K562 (cell line): ENCODE measurements at regions not wholly inside any gene's neighbourhood (a gene's known extent, or its start where the extent isn't known, plus 50 kb on each side); places are given as distances from the start of the nearest gene placed in this dataset.

ENCODE experiments used
- ATAC-seq: fragments of 200-7000 bp; cut with Tn5 transposase; 3 replicates; pipeline ENCODE4 v1.9.1; 2020; ENCODE audit warnings: moderate library complexity
- BruUV-seq: library from RNA; stranded (reverse); fragments of 400-500 nt; replicated peaks from 2 replicates; lab custom pipeline; 2021; lab: Mats Ljungman, UMichigan
- CTCF ChIA-PET: fragments of 300-600 bp; formaldehyde crosslinking; extraction: SDS; loops from one replicate; lab custom pipeline; 2021; ENCODE audit warnings: low intra/inter-chr PET ratio; lab: Yijun Ruan, JAX
- POLR2A ChIA-PET: fragments of 300-600, 350-650 bp; sonication (Branson Sonifier 250); formaldehyde crosslinking; extraction: SDS; loops from one replicate; lab custom pipeline; 2021; ENCODE audit warnings: antibody characterized with exemption, inconsistent platforms; lab: Yijun Ruan, JAX
- DNase-seq, 4 experiments: peaks; one replicate each; pipeline versions ENCODE4 v3.0.0 to v3.0.0-alpha.2; 2011 to 2018; ENCODE audit warnings: low spot score in 3 of 4, mixed read lengths in 3 of 4; ENCODE audit errors: extremely low read depth in 1 of 4
- FAIRE-seq: peaks from 2 replicates; lab custom pipeline; 2011; peaks lifted over from hg19 to GRCh38; lab: Jason Lieb, UNC
- H2AFZ ChIP-seq: 2 replicates; pipeline ENCODE4 v1.6.0; 2011; ENCODE audit warnings: low read depth, low read length, control low read depth, inconsistent platforms
- H3K27ac ChIP-seq: fragments of 200-600 bp; 3 replicates; pipeline ENCODE4 v1.8.0; 2011; ENCODE audit warnings: low read depth, mild to moderate bottlenecking, control low read depth, inconsistent platforms, low read length, moderate library complexity, mixed read lengths; ENCODE audit errors: extremely low read depth
- H3K27me3 ChIP-seq, 2 experiments: fragments of 300-600 bp in 1 of 2; 2 replicates in 1 of 2; 3 replicates in 1 of 2; pipeline versions ENCODE4 v1.6.0 to v1.8.0; 2011; ENCODE audit warnings: inconsistent platforms in 2 of 2, low read length in 2 of 2, mild to moderate bottlenecking in 1 of 2, mixed read lengths in 1 of 2, moderate library complexity in 1 of 2; ENCODE audit not compliant: control insufficient read depth in 2 of 2, insufficient read depth in 2 of 2
- H3K36me3 ChIP-seq: fragments of 300-600 bp; 3 replicates; pipeline ENCODE4 v1.8.0; 2011; ENCODE audit warnings: mild to moderate bottlenecking, low read length, inconsistent platforms; ENCODE audit not compliant: control insufficient read depth, insufficient read depth
- H3K4me1 ChIP-seq, 2 experiments: fragments of 200-600 bp in 1 of 2; replicated peaks in 1 of 2; 2 replicates in 1 of 2; 3 replicates in 1 of 2; pipeline versions ENCODE4 v1.5.1 to v1.8.0; 2011; ENCODE audit warnings: inconsistent platforms in 2 of 2, low read length in 2 of 2, mild to moderate bottlenecking in 1 of 2, mixed read lengths in 1 of 2, moderate library complexity in 1 of 2; ENCODE audit not compliant: control insufficient read depth in 2 of 2, insufficient read depth in 2 of 2
- H3K4me2 ChIP-seq: 2 replicates; pipeline ENCODE4 v1.6.1; 2011; ENCODE audit warnings: low read length, control low read depth, inconsistent platforms, mixed read lengths; ENCODE audit not compliant: insufficient read depth
- H3K4me3 ChIP-seq: fragments of 200-600 bp; sonication (generic), shearing (Covaris generic); 2 replicates; pipeline ENCODE4 v1.5.1; 2016; ENCODE audit warnings: control low read depth, inconsistent platforms
- H3K79me2 ChIP-seq: fragments of 200-600 bp; 3 replicates; pipeline ENCODE4 v1.8.0; 2011; ENCODE audit warnings: low read length, inconsistent platforms; ENCODE audit not compliant: control insufficient read depth, insufficient read depth
- H3K9ac ChIP-seq, 2 experiments: 2 replicates each; pipeline versions ENCODE4 v1.6.0 to v1.6.1; 2011; ENCODE audit warnings: low read depth in 2 of 2, low read length in 2 of 2, control low read depth in 1 of 2, inconsistent platforms in 1 of 2, mild to moderate bottlenecking in 1 of 2, mixed read lengths in 1 of 2; ENCODE audit not compliant: insufficient read depth in 1 of 2
- H3K9me1 ChIP-seq: one replicate; pipeline ENCODE4 v1.6.0; 2011; ENCODE audit warnings: inconsistent platforms, mild to moderate bottlenecking, low read length, moderate library complexity; ENCODE audit not compliant: control insufficient read depth, insufficient read depth
- H3K9me3 ChIP-seq: replicated peaks from 2 replicates; pipeline ENCODE4 v1.5.1; 2011; ENCODE audit warnings: low read depth, low read length, inconsistent platforms; ENCODE audit not compliant: control insufficient read depth, insufficient read depth
- H4K20me1 ChIP-seq: replicated peaks from 2 replicates; pipeline ENCODE4 v1.6.1; 2011; ENCODE audit warnings: low read length, inconsistent platforms, mixed read lengths; ENCODE audit not compliant: control insufficient read depth, insufficient read depth
- E2F3 ChIP-seq: fragments of 250-450 bp; sonication (Bioruptor Pico); IDR thresholded peaks from 2 replicates; pipeline ENCODE4 v1.4.0; 2020; ENCODE audit warnings: mild to moderate bottlenecking
- ESRRA ChIP-seq: fragments of 450-650 bp; IDR thresholded peaks from 2 replicates; pipeline ENCODE4 v1.6.1; 2014; ENCODE audit warnings: low read depth, mild to moderate bottlenecking, moderate library complexity, borderline replicate concordance
- ETV1 ChIP-seq: fragments of 450-650 bp; conservative IDR thresholded peaks from 2 replicates; pipeline ENCODE4 v1.6.1; 2016; ENCODE audit warnings: missing genetic modification characterization, control low read depth, low read depth, missing compliant biosample characterization
- MLX ChIP-seq, 2 experiments: fragments of 450-650 bp in 1 of 2; sonication (generic) in 1 of 2; formaldehyde crosslinking; conservative IDR thresholded peaks; 2 replicates each; pipeline versions ENCODE4 v1.4.0 to v1.8.1; 2020 to 2022; ENCODE audit warnings: mild to moderate bottlenecking in 1 of 2, missing genetic modification reagents in 1 of 2
- POLR2H ChIP-seq: IDR thresholded peaks from 2 replicates; pipeline ENCODE4 v1.6.1; 2016; ENCODE audit warnings: missing genetic modification characterization, low read depth, mild to moderate bottlenecking, control low read depth, missing compliant biosample characterization, moderate library complexity
- WGBS: fragments of 100-300 bp; shearing (Covaris generic); methylation state at CpG from one replicate; pipeline ENCODE4 v1.1.6; 2016; ENCODE audit warnings: low coverage, mixed read lengths; ENCODE audit not compliant: insufficient coverage; ENCODE audit errors: missing lambda C conversion rate; 5-methylcytosine and 5-hydroxymethylcytosine counted together
- in situ Hi-C: fragments of 300-500 bp; cut with MboI; formaldehyde crosslinking; loops from 4 replicates; pipeline ENCODE4 v1.15.0; 2018; ENCODE audit warnings: inconsistent platforms, mixed read lengths
- intact Hi-C: fragments of 100-400 bp; cut with micrococcal nuclease; formaldehyde crosslinking; loops from 2 replicates; pipeline ENCODE4 v1.14.2; 2022

DNA sequence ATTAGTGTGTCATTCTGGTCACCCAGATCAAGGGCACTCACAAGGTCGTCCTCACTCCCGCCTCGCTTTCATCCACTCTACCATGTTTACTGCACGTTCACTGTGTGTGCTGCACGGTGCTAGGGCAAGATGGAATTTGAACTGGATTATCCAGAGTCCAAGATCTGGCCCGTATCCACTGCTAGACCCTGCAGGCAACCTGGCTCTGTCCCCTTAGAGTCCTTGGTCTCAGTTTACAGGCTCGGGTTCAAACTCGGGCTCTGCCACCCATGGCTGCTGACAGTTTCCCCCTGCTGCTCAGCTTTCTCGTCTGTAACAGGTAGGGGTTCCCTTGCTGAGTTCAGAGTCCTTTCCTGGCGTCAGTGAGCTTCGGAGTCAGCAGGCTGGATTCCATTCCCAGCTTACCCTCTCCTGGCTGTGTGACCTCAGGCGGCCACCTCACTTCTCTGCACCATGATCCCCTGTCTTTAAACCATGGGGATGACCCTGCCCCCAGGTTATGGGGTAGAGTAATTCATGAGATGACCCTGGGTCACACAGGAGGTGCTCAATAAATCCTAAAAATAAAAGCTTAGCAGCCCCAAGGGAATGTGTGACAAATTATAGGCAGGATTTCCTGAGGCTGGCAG is 79.6 kb upstream of the SLC6A6 start:
- intact Hi-C loops: no loop called here
- Histone ChIP-seq H3K9me1 (no peaks in the 10 kb centered on the region), H3K27me3 (no peaks in the 10 kb centered on the region), H2AFZ (peak overlapping the region; percentile 51), H4K20me1 (no peaks in the 10 kb centered on the region), H3K4me1 (peaks cover 0 to 7% of the 10 kb centered on the region in 2 experiments; a peak in 3 of 5 replicates), H3K79me2 (no peaks in the 10 kb centered on the region), H3K9ac (peak overlapping the region in 1 of 2 experiments; percentile 28; a peak in 1 of 4 replicates), H3K9me3 (no peaks in the 10 kb centered on the region), H3K27ac (no peak overlapping the region), H3K4me3 (no peak overlapping the region), H3K4me2 (no peak overlapping the region), H3K36me3 (no peaks in the 10 kb centered on the region)
- DNase-seq (no peak), FAIRE-seq (no peak), ATAC-seq (no peak)
- WGBS: 36% methylated on average over 12 of the region's 12 CpGs
- no peak for TF ChIP-seq ETV1 (tag)
- no peak for TF ChIP-seq E2F3 (CRISPR knock-in tag)
- peak; percentile 64 for TF ChIP-seq ESRRA
- no peak for TF ChIP-seq MLX (CRISPR knock-in tag; conservative IDR thresholded peaks at IDR 0.05)
- TF ChIP-seq POLR2H (tag): no peak
- ChIA-PET CTCF (no interaction called here), POLR2A (interaction anchor here (0.6 to 1.7 kb wide), 6 partner anchors 10 to 239 kb away, joined by 3 to 9 read pairs (median 4); no protein-coding TSS in a partner anchor)
- no TSS peak for BruUV-seq
- in situ Hi-C loops: no loop called here
